GM13977 (cell line): ENCODE measurements at regions not wholly inside any gene's neighbourhood (a gene's known extent, or its start where the extent isn't known, plus 50 kb on each side); places are given as distances from the start of the nearest gene placed in this dataset.
"Not testable (repeated sequence)": the region's sequence is repeated elsewhere in the genome, so short reads cannot be mapped to it uniquely, and the experiment has no call there.

Experiments used
- DNase-seq: peaks from one replicate; pipeline ENCODE4 v3.0.0; 2012; ENCODE audit warnings: low spot score
- in situ Hi-C: fragments of 300-500 bp; cut with MboI; formaldehyde crosslinking; loops from one replicate; pipeline ENCODE4 v1.12.0; 2022; ENCODE audit warnings: low sequenced_read_pairs, low pct_unique_long_range_greater_than_20kb, mixed read lengths, inconsistent platforms; ENCODE audit not compliant: unreplicated experiment
- TF ChIP-seq, protein P1 (sequence below): IDR thresholded peaks from 2 replicates; pipeline ENCODE4 v1.5.1; 2012; ENCODE audit warnings: mild to moderate bottlenecking, control low read depth; ENCODE audit not compliant: insufficient read depth; ENCODE audit errors: extremely low read depth, missing control alignments

DNA sequence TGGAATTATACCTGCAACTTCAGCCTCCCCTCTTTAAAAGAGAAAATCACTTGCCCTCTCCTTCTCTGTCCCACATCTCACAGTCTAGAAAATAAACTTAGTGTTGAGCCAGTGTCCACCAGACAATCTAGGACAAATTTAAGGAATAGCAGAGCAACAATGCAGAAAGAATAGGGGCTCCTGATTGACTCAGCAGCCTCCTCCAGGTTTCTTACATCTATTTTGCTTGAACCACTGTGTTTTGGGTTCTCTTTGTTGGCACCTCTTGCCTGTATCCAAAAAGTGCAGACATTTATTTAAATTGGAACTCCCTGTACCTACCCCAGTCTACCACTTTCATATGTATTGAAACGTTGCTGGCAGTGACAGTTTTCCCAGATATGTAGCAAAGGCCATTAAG is 133.7 kb upstream of the HSF2 start:
- DNase-seq = no peak
- in situ Hi-C loops = no loop called here

DNA sequence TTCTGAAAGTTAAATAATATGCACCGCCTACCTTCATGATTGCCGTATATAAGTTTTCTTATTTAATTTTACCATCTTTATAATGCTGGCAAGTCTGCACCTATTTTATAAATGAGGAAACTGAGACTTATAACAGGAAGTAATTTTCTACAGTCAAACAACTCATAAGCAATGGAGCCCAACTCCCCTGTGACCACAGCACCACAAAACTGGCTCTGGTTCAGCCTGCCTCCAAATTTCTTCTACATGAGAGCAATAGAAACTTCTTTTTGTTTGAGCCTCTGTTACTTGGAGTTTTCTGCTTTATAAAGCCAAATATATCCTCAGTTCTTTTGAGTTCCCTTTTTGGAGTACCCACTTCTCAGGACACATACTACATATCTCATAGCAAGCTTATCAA is 131.1 kb upstream of the HSF2 start:
- in situ Hi-C loops = no loop called here
- DNase-seq = no peak
- TF ChIP-seq, protein P1, sequence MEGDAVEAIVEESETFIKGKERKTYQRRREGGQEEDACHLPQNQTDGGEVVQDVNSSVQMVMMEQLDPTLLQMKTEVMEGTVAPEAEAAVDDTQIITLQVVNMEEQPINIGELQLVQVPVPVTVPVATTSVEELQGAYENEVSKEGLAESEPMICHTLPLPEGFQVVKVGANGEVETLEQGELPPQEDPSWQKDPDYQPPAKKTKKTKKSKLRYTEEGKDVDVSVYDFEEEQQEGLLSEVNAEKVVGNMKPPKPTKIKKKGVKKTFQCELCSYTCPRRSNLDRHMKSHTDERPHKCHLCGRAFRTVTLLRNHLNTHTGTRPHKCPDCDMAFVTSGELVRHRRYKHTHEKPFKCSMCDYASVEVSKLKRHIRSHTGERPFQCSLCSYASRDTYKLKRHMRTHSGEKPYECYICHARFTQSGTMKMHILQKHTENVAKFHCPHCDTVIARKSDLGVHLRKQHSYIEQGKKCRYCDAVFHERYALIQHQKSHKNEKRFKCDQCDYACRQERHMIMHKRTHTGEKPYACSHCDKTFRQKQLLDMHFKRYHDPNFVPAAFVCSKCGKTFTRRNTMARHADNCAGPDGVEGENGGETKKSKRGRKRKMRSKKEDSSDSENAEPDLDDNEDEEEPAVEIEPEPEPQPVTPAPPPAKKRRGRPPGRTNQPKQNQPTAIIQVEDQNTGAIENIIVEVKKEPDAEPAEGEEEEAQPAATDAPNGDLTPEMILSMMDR = no peak

More for the DNA sequence above, 133.7 kb upstream of the HSF2 start:
- TF ChIP-seq, protein P1 = no peak

DNA sequence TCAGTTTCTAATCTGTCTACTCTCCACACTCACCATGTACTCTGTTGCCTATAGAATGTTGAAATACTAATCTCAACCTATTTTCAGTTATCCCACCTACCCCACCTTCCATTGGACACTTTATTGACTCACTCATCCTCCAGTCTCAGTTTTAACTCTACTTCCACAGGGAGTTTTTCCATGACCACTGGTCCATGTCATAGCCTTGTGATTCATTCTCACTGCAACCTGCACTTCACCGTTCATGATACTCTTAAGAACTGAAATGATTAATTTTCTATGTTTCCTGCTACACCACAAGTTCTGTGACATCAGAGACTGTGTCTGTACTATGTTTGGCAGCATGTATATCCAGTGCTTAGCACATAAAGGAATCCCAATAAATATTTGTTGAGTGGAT is 122.8 kb upstream of the HSF2 start:
- in situ Hi-C loops = no loop called here

DNA sequence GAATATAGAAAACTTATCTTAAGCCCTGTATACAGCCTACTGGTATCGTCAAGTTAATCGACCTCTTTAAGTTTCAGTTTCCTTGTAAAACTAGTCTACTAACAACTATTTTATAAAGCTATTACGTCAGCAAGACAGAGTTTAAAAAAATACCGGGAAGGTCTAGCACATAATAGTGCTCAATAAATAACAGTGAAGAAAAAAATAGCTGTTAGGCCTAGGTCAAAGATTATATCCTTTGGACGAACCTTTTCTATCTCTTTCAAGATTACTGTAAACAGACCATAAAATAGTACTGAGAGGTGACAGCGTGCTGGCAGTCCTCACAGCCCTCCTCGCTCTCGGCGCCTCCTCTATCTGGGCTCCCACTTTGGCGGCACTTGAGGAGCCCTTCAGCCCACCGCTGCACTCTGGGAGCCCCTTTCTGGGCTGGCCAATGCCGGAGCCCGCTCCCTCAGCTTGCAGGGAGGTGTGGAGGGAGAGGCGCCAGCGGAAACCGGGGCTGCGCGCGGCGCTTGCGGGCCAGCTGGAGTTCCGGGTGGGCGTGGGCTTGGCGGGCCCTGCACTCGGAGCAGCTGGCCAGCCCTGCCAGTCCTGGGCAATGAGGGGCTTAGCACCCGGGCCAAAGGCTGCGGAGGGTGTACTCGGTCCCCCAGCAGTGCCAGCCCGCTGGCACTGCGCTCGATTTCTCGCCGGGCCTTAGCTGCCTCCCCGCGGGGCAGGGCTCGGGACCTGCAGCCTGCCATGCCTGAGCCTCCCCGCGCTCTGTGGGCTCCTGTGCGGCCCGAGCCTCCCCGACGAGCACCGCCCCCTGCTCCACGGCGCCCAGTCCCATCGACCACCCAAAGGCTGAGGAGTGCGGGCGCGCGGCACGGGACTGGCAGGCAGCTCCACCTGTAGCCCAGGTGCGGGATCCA is 119.1 kb upstream of the HSF2 start:
- in situ Hi-C loops, DNase-seq: not testable (repeated sequence)

More for the DNA sequence above, 122.8 kb upstream of the HSF2 start:
- TF ChIP-seq, protein P1 = no peak
- no peak for DNase-seq

DNA sequence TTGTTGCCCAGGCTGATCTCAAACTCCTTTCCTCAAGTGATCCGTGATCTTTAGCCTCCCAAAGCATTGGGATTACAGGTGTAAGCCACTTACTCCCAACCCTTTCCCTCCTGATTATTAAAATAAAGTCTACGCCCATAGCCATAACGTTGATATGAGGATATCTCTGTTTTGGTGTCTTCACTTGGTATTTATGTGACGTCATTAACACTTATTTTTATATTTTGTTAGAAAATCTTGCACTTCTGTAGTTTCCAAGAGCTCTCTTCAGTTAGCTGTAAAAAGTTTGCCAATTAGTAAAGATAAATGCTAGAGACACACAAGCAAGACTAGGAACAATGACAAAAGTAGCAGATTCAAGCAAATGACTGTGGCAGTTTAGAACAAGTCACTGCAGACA is 115.6 kb upstream of the HSF2 start:
- DNase-seq = no peak
- in situ Hi-C loops = no loop called here
- TF ChIP-seq, protein P1 = no peak

DNA sequence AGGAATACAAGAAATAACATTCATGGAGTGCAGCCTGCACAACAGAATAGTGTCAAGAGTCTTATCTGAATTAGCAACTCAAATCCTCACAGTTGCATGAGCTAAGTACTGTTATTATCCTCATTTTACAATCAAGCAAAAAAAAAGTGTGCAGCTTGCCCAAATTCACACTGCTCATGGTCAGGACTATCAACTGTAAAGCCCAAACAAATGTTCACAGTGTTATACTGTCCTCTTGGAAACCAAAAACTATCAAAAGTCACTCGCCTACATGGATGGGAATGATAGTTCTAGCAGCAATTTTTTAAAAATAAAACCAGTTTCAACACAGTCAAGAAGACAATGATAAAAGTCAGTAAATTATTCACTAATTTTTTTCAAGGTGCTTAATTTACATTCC is 114.6 kb upstream of the HSF2 start:
- DNase-seq = no peak
- in situ Hi-C loops = no loop called here
- TF ChIP-seq, protein P1 = no peak

DNA sequence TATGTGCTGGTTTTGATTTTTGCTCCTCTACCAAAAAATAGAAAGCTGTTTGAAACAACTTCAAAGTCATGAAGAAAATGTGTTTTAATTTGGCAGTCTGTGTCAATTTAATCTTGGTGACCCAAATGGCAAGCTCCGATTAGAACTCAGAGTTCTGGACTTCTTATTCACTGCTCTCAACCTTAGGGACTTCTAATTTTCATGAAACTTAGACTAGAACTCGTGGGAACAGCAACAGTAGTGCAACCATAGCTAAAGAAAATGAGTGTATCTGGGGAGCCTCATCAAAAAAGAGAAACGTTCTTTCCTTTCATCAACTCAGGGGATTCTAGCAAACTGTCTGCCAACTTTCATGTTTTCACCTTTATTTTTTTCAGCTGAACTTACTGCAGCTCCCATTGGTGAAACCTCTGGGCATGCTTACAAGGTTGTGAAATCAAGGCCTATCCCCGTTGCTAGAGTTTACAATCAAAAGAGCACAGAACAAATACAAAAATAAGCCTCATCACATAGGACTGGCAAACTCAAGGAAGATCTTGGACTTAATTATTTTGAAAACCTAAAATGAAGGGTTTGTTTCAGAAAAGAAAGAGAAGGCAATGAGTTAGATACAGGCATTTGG is 114.0 kb upstream of the HSF2 start:
- in situ Hi-C loops = no loop called here
- TF ChIP-seq, protein P1 = no peak
- no peak for DNase-seq
